NB4 (cell line): ENCODE measurements at regions not wholly inside any gene's neighbourhood (a gene's known extent, or its start where the extent isn't known, plus 50 kb on each side); places are given as distances from the start of the nearest gene placed in this dataset.

Experiments used
- CTCF ChIP-seq: IDR thresholded peaks from one replicate; pipeline ENCODE4 v1.5.1; 2012; ENCODE audit warnings: low read depth, low read length
- POLR2A ChIP-seq: IDR thresholded peaks from 2 replicates; pipeline ENCODE4 v1.6.1; 2011; ENCODE audit warnings: mild to moderate bottlenecking; ENCODE audit not compliant: insufficient read length; ENCODE audit errors: extremely low read depth

- TF ChIP-seq POLR2A (no peak), CTCF (no peak)
Measured at GRCh38 chr12:98358144-98358543, 157.2 kb upstream of the TMPO start.
